SK-N-SH treated with all-trans-retinoic acid at 6 μM for 48 hours (cell line): ENCODE measurements at regions not wholly inside any gene's neighbourhood (a gene's known extent, or its start where the extent isn't known, plus 50 kb on each side); places are given as distances from the start of the nearest gene placed in this dataset.
"Not testable (repeated sequence)": the region's sequence is repeated elsewhere in the genome, so short reads cannot be mapped to it uniquely, and the experiment has no call there.

Experiments used
- CSRNP3 ChIP-seq: fragments of 250-450 bp; sonication (Bioruptor Pico); IDR thresholded peaks from 2 replicates; pipeline ENCODE4 v1.5.1; 2021; ENCODE audit warnings: mild to moderate bottlenecking, moderate library complexity
- ISL1 ChIP-seq: fragments of 250-450 bp; sonication (Bioruptor Pico); IDR thresholded peaks from 2 replicates; pipeline ENCODE4 v2.1.2; 2022; ENCODE audit warnings: mild to moderate bottlenecking, moderate library complexity
- PATZ1 ChIP-seq: fragments of 250-450 bp; sonication (Bioruptor Pico); IDR thresholded peaks from 2 replicates; pipeline ENCODE4 v1.8.0; 2020; ENCODE audit warnings: mild to moderate bottlenecking, moderate library complexity, borderline replicate concordance
- PPARA ChIP-seq: fragments of 250-450 bp; sonication (Bioruptor Pico); IDR thresholded peaks from 2 replicates; pipeline ENCODE4 v1.5.0; 2020; ENCODE audit warnings: mild to moderate bottlenecking, borderline replicate concordance
- TCF4 ChIP-seq: fragments of 250-450 bp; sonication (Bioruptor Pico); IDR thresholded peaks from 2 replicates; pipeline ENCODE4 v1.8.0; 2021; ENCODE audit warnings: mild to moderate bottlenecking, moderate library complexity, borderline replicate concordance
- ZC3H10 ChIP-seq: fragments of 250-450 bp; sonication (Bioruptor Pico); IDR thresholded peaks from 2 replicates; pipeline ENCODE4 v1.5.1; 2021; ENCODE audit warnings: mild to moderate bottlenecking, moderate library complexity
- ZFP3 ChIP-seq: fragments of 250-450 bp; sonication (Bioruptor Pico); IDR thresholded peaks from 2 replicates; pipeline ENCODE4 v1.5.0; 2020; ENCODE audit warnings: mild to moderate bottlenecking, moderate library complexity
- ZNF70 ChIP-seq: fragments of 450-650 bp; formaldehyde crosslinking; IDR thresholded peaks from 2 replicates; pipeline ENCODE4 v1.5.0; 2020; ENCODE audit warnings: mild to moderate bottlenecking, moderate library complexity

GRCh38 chr4:53701260-53701659, 110.0 kb upstream of the LNX1 start:
- not testable (repeated sequence) for TF ChIP-seq ZC3H10 (CRISPR knock-in tag); PATZ1 (CRISPR knock-in tag); PPARA (CRISPR knock-in tag); ZNF70 (CRISPR knock-in tag); CSRNP3; ZFP3 (CRISPR knock-in tag); ISL1; TCF4 (CRISPR knock-in tag)
